ENCODE measurements at regions not wholly inside any gene's neighbourhood (a gene's known extent, or its start where the extent isn't known, plus 50 kb on each side); places are given as distances from the start of the nearest gene placed in this dataset.

DNA sequence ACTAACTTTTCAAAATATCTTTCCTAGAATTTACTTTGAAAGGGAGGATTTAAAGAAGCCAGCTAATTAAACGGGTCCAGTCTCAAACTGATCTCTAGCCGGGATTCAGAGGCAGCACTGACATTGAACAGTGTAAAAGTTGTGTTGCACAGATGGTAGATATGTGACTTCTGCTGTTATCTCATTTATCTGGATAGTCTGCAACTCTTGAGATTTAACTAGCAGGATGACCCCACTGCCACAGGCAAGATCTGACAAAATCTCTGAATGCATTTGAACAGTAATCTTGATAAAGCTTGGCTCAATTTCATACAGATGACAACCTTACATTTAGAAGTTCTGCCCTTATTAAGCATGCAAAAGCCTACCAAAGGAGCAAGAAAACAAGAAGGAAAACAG, 138.0 kb upstream of the CPNE8 start:
- Mint-ChIP-seq H3K27ac (no peak overlapping the region), H3K27me3 (no peaks in the 10 kb centered on the region), H3K4me3 (no peak overlapping the region), H3K4me1 (ENCODE audit: low read depth) (no peaks in the 10 kb centered on the region), H3K36me3 (ENCODE audit: low read depth) (no peaks in the 10 kb centered on the region), H3K9me3 (no peaks in the 10 kb centered on the region)
- intact Hi-C loops (cut with micrococcal nuclease): no loop called here
- no peak for ATAC-seq
- ChIA-PET CTCF (no interaction called here), POLR2A (no interaction called here)
- TF ChIP-seq, protein P1, sequence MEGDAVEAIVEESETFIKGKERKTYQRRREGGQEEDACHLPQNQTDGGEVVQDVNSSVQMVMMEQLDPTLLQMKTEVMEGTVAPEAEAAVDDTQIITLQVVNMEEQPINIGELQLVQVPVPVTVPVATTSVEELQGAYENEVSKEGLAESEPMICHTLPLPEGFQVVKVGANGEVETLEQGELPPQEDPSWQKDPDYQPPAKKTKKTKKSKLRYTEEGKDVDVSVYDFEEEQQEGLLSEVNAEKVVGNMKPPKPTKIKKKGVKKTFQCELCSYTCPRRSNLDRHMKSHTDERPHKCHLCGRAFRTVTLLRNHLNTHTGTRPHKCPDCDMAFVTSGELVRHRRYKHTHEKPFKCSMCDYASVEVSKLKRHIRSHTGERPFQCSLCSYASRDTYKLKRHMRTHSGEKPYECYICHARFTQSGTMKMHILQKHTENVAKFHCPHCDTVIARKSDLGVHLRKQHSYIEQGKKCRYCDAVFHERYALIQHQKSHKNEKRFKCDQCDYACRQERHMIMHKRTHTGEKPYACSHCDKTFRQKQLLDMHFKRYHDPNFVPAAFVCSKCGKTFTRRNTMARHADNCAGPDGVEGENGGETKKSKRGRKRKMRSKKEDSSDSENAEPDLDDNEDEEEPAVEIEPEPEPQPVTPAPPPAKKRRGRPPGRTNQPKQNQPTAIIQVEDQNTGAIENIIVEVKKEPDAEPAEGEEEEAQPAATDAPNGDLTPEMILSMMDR (IDR thresholded peaks at IDR 0.05): no peak
- no peak for DNase-seq

DNA sequence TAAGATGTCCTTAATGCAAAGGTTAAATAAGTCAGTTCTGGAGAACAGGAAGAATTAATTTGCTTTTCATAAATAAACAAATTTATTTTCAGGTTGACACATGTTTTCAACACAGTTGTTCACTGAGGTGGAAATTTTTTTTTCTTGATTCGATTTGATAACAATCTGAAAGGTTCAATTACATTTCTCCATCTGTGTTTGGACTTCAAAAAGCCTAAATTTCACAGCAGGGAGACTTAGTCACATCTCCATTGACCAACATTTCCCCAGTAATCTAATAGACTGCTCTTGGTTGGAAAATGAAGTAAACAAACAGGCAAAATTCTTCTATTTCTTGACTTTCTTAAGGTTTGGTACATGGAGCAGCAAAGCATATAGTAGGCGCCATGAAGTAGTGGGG, 134.9 kb upstream of the CPNE8 start:
- H3K27me3 Mint-ChIP-seq: no peaks in the 10 kb centered on the region
- POLR2A ChIA-PET: no interaction called here

DNA sequence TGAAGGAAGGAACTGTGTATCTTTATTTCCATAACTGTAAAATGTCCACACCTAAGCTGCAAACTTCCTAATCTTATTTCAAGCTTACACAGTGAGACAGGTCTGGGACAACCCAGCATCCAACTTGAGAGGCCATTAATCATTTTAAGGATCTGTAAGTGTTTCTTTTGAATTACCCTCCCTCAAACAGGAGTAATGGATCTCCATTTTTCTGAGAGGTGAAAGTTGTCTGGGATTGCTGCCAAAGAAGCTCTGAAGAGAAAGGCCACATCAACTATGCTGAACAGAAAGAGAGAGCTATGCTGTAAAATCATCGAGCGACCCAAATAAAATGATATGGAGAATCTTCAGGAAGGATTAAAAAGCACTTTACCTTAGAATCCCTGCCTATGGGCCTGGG, 131.7 kb upstream of the CPNE8 start:
- ATAC-seq (no peak), DNase-seq (no peak)
- H3K9me3 Mint-ChIP-seq: no peaks in the 10 kb centered on the region
- no peaks in the 10 kb centered on the region for H3K27me3 Mint-ChIP-seq
- no peak overlapping the region for H3K27ac Mint-ChIP-seq
- CTCF ChIA-PET: no interaction called here
- POLR2A ChIA-PET: no interaction called here
- no peaks in the 10 kb centered on the region for H3K4me1 Mint-ChIP-seq (ENCODE audit: low read depth)
- TF ChIP-seq, protein P1 (IDR thresholded peaks at IDR 0.05): no peak
- intact Hi-C loops (cut with micrococcal nuclease): no loop called here
- H3K4me3 Mint-ChIP-seq: no peak overlapping the region
- no peaks in the 10 kb centered on the region for H3K36me3 Mint-ChIP-seq (ENCODE audit: low read depth)

More for the DNA sequence above, 134.9 kb upstream of the CPNE8 start:
- intact Hi-C loops (cut with micrococcal nuclease): no loop called here
- CTCF ChIA-PET: no interaction called here
- DNase-seq (no peak), ATAC-seq (no peak)
- no peaks in the 10 kb centered on the region for H3K4me1 Mint-ChIP-seq (ENCODE audit: low read depth)
- no peaks in the 10 kb centered on the region for H3K9me3 Mint-ChIP-seq
- TF ChIP-seq, protein P1 (IDR thresholded peaks at IDR 0.05): no peak
- H3K27ac Mint-ChIP-seq: no peak overlapping the region
- H3K36me3 Mint-ChIP-seq (ENCODE audit: low read depth): no peaks in the 10 kb centered on the region
- no peak overlapping the region for H3K4me3 Mint-ChIP-seq

DNA sequence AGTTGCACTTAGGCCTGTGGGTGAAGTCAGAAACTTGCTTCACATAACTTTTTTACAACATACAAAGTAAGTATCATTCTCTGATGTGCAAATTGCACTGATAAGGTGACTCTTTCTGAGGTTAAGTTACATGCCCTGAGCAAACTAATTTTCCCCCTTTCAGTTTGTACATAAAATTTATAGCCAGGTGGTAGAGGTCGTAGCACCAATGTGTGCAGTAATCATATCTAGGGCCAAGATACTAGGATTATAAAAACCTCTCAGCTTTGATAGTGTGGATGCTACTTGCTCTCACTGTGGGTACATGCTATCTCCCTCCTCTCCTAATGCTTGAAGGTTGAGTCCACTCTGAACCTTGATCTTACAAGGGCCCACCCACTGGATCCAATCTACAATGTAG, 130.7 kb upstream of the CPNE8 start:
- CTCF ChIA-PET: no interaction called here
- intact Hi-C loops (cut with micrococcal nuclease): no loop called here

DNA sequence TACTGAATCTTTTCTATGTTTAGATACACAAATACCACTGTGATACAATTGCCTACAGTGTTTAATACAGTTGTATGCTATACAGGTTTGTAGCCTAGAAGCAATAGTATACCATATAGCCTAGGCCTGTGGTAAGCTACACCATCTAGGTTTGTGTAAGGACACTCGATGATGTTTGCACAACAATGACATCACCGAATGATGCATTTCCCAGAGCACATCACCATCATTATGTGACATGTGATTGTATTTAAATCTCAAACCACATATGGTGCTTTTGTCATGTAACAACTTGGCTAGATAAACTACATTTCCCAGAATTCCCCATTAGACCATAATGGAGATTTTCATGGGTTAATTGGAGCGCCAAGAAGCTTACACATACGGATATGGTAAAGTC, 128.4 kb upstream of the CPNE8 start:
- ChIA-PET POLR2A (no interaction called here), CTCF (interaction anchor here (1.4 kb wide), 1 partner anchor 240 kb away, joined by 3 read pairs; no protein-coding TSS in a partner anchor)
- no peaks in the 10 kb centered on the region for H3K9me3 Mint-ChIP-seq
- H3K4me3 Mint-ChIP-seq: no peak overlapping the region
- TF ChIP-seq, protein P1 (IDR thresholded peaks at IDR 0.05): no peak
- H3K27ac Mint-ChIP-seq: no peak overlapping the region
- intact Hi-C loops (cut with micrococcal nuclease): no loop called here
- DNase-seq: no peak
- ATAC-seq: no peak
- no peaks in the 10 kb centered on the region for H3K36me3 Mint-ChIP-seq (ENCODE audit: low read depth)
- H3K27me3 Mint-ChIP-seq: no peaks in the 10 kb centered on the region
- no peaks in the 10 kb centered on the region for H3K4me1 Mint-ChIP-seq (ENCODE audit: low read depth)

More for the DNA sequence above, 130.7 kb upstream of the CPNE8 start:
- no peaks in the 10 kb centered on the region for H3K9me3 Mint-ChIP-seq
- ATAC-seq (no peak), DNase-seq (no peak)
- no peaks in the 10 kb centered on the region for H3K27me3 Mint-ChIP-seq
- POLR2A ChIA-PET: no interaction called here
- H3K27ac Mint-ChIP-seq: no peak overlapping the region
- TF ChIP-seq, protein P1 (IDR thresholded peaks at IDR 0.05): no peak
- H3K36me3 Mint-ChIP-seq (ENCODE audit: low read depth): no peaks in the 10 kb centered on the region
- H3K4me3 Mint-ChIP-seq: no peak overlapping the region
- H3K4me1 Mint-ChIP-seq (ENCODE audit: low read depth): no peaks in the 10 kb centered on the region
